RWPE1 (cell line): ENCODE measurements at regions not wholly inside any gene's neighbourhood (a gene's known extent, or its start where the extent isn't known, plus 50 kb on each side); places are given as distances from the start of the nearest gene placed in this dataset.
A peak's percentile ranks its signal among the peaks of the same experiment; 100 is the strongest.

Experiments
- CTCF ChIA-PET: fragments of 350-600 bp; sonication (Branson Sonifier 250); formaldehyde crosslinking; extraction: SDS; loops from one replicate; lab custom pipeline; 2021; lab: Yijun Ruan, JAX
- POLR2A ChIA-PET: fragments of 400-600 bp; formaldehyde crosslinking; extraction: SDS; loops from one replicate; lab custom pipeline; 2020; ENCODE audit warnings: antibody characterized with exemption; ENCODE audit not compliant: low non-redundant PET; lab: Yijun Ruan, JAX
- DNase-seq: peaks from one replicate; pipeline ENCODE4 v3.0.0; 2012; ENCODE audit warnings: low spot score
- H3K27ac ChIP-seq: fragments of 450-650 bp; 2 replicates; pipeline ENCODE4 v1.5.1; 2017
- CTCF ChIP-seq: fragments of 450-650 bp; conservative IDR thresholded peaks from 2 replicates; pipeline ENCODE4 v1.5.1; 2017; ENCODE audit warnings: low read depth, mild to moderate bottlenecking

GRCh38 chr14:56488306-56488705 lies 91.3 kb upstream of the TMEM260 start:
- H3K27ac ChIP-seq = no peak overlapping the region
- ChIA-PET CTCF (interaction anchor here (0.6 kb wide), 1 partner anchor 694 kb away, joined by 3 read pairs; no protein-coding TSS in a partner anchor), POLR2A (no interaction called here)
- DNase-seq = no peak
- no peak for TF ChIP-seq CTCF

- peak; percentile 20 for DNase-seq
- TF ChIP-seq CTCF = peak; percentile 59
- POLR2A ChIA-PET = no interaction called here
- no peak overlapping the region for H3K27ac ChIP-seq
- CTCF ChIA-PET = interaction anchor here (0.5 to 1.7 kb wide), 16 partner anchors 8 to 1051 kb away, joined by 3 to 4 read pairs (median 3); no protein-coding TSS in a partner anchor
Measured at GRCh38 chr14:56490379-56490778, 89.2 kb upstream of the TMEM260 start.

GRCh38 chr14:56491299-56492285 lies 88.0 kb upstream of the TMEM260 start:
- DNase-seq = peak; percentile 23
- no peak overlapping the region for H3K27ac ChIP-seq
- peak; percentile 77 for TF ChIP-seq CTCF
- ChIA-PET POLR2A (no interaction called here), CTCF (interaction anchor here (0.5 to 1.4 kb wide), 19 partner anchors 9 to 1966 kb away, joined by 3 to 4 read pairs (median 3); no protein-coding TSS in a partner anchor)

GRCh38 chr14:56494167-56494566 lies 85.4 kb upstream of the TMEM260 start:
- ChIA-PET POLR2A (no interaction called here), CTCF (interaction anchor here (0.6 to 0.7 kb wide), 2 partner anchors 707 to 742 kb away, joined by 3 to 4 read pairs; no protein-coding TSS in a partner anchor)
- DNase-seq = no peak
- H3K27ac ChIP-seq = no peak overlapping the region
- no peak for TF ChIP-seq CTCF

GRCh38 chr14:56498112-56498511 lies 81.5 kb upstream of the TMEM260 start:
- no peak overlapping the region for H3K27ac ChIP-seq
- no peak for DNase-seq
- ChIA-PET CTCF (no interaction called here), POLR2A (no interaction called here)
- no peak for TF ChIP-seq CTCF

GRCh38 chr14:56501909-56502530 lies 77.6 kb upstream of the TMEM260 start:
- POLR2A ChIA-PET = no interaction called here
- no peak overlapping the region for H3K27ac ChIP-seq
- TF ChIP-seq CTCF = no peak
- no peak for DNase-seq
- CTCF ChIA-PET = interaction anchor here (0.5 kb wide), 1 partner anchor 11 kb away, joined by 5 read pairs; no protein-coding TSS in a partner anchor
